G401 (cell line): ENCODE measurements at regions not wholly inside any gene's neighbourhood (a gene's known extent, or its start where the extent isn't known, plus 50 kb on each side); places are given as distances from the start of the nearest gene placed in this dataset.
"Not testable (repeated sequence)": the region's sequence is repeated elsewhere in the genome, so short reads cannot be mapped to it uniquely, and the experiment has no call there.

Experiments used
- DNase-seq: peaks from one replicate; pipeline ENCODE4 v3.0.0-alpha.2; 2015; ENCODE audit warnings: low spot score
- in situ Hi-C: cut with HindIII; loops from 2 replicates; pipeline ENCODE4 v1.10.0; 2016; ENCODE audit warnings: low sequenced_read_pairs, mixed read lengths

DNA sequence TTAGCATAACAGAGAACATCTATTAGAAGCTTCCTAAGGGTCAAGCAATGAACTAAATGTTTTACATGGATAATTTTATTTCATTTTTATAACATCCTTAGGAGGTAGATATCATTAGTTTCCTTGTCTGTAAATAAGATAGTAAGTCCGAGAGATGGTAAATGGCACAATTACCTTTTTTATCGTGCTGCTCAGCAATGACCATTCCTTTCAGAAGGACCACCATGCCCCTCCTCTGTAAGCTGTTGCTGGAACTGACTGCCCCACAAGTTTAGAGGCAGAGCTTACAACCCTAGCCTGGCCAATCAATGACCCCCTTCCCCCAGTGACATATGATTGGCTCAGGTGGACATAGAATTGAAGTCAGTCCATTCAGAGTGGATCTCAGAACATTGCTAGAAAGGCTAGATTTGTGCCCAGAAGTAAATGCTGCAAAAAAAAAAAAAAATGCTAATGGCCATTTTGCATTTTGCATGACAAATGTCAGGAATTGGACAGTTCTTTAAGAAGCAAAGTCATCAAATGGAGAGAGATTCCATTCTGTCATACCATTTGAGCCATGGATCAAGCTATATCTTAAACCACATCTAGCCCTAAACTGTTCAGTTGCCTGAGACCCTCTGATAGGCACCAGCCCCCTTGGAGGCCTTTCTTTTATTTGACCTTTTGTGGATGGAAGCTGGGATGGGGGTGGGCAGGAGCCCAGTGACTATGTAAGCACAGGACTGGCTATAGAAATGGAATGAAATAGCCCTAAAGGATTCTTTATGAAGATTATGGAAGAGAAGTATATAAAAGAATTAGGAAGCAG is 668.3 kb downstream of the UQCRFS1 start:
- DNase-seq, result no peak
- in situ Hi-C loops, result no loop called here

DNA sequence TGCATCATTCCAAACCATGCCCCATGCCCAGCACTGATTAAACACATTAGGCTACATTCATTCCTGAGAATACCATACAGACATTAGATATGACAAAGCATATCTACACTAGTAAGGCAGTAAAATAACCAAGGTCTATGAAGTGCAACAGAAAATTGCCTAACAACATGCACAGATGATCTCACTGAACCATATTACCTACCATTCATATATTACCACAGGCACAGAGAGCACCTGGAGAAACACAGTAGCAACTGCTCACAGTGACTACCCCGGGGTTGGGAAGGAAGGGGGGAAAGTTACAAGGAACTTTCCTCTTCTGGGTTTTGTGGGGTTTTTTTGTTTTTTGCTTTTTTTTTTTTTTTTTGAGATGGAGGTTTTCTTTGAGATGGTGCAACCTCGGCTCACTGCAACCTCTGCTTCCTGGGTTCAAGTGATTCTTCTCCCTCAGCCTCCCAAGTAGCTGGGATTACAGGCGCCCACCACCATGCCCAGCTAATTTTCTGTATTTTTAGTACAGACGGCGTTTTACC is 669.6 kb downstream of the UQCRFS1 start:
- no peak for DNase-seq
- in situ Hi-C loops, result no loop called here

DNA sequence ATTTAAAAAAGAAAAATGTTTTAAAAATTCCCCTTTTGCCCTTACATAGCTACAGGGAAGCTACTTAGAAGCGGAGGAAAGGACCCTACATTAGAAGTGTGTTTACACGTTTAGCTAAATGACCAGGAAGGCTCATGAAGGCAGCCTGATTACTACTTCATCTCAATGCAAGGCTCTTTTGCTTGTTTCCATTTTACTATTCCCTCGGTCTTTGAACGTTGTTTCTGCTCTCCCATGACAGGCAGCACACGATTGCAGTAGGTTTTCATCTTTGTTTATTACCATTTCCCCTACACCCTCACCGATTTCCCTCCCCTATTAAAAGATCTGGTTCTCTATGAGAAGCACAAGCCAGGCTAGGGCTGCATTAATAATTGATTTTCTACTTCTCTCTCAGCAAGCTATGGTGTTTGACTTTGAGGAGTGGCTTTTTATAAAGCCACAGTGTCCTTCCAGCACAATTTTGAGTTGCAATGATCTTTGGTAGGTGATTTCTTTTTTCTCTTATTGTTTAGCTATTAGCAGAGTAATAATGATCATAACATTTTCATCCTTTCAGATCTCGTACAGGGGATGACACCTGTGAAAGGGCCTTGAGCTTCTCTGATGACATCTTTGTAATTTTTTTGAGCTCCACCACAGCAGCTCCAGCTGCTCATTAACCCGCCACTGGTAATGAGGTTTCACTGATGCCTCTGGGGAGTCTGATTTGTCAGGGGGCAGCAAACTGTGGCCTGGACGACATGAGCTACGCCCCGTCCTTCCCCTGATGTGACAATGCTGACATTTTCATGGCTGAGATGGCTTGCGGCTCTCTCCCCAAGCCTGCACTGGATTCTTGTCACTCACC is 670.3 kb downstream of the UQCRFS1 start:
- in situ Hi-C loops, result no loop called here

DNA sequence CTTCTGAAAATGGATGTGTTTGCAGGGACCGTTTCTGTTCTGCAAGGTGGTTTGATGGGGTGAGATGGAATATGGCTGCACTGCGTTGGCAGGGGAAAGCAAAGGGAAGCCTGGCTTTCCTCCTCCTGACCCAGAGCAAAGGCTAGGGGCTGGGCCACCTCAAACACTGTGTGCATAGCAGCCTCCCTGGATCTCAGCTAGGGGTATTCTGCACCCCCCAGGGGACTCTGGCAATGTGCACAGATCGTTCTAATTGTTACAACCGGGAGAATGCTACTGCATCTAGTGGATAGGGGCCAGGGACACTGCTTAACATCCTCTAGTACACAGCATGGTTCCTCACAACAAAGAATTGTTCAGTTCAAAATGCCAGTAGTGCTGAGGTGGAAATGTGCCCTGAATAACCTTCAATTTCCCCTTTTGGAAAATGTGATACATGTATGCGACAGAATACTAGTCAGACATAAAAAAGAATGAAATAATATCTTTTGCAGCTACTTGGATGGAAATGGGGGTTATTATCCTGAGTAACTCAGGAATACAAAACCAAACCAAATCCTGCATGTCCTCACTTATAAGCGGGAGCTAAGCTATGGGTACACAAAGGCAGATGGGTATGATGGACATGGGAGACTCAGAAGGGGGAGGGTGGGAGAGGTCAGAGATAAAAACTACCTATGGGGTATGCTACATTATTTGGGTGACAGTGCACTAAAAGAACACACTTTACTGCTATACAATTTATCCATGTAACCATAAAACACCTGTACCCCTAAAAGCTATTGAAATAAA is 671.2 kb downstream of the UQCRFS1 start:
- no peak for DNase-seq
- in situ Hi-C loops, result no loop called here

More for the DNA sequence above, 670.3 kb downstream of the UQCRFS1 start:
- no peak for DNase-seq

DNA sequence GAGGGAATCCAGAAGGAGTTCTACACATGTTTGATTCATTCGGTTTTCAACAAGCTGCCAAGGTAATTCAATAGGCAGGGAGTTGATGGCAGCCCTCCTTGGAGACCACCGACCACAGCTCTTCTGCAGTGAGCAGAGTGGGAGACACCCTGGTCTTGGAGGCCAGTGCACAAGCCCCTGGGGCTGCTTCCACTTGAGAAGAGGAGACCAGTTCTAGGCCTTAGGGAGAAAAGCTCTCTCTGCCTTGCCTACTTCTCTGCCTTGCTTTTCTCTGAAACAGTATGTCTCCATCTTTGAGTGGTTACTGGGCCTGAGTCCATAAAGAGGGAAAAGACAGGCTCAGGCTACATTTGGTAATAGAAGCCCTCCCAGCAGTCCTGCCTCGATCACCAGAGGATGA is 671.9 kb downstream of the UQCRFS1 start:
- in situ Hi-C loops, result no loop called here
- DNase-seq, result no peak

DNA sequence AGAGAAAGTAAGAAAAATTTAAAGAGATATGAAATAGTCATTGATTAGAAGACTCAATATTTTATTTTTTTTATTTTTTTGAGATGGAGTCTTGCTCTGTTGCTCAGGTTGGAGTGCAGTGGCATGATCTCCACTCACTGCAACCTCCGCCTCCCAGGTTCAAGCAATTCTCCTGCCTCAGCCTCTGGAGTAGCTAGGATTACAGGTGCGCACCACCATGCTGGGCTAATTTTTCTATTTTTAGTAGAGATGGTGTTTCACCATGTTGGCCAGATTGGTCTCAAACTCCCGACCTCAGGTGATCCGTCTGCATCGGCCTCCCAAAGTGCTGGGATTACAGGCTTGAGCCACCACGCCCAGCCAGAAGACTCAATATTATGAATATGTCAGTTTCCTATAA is 672.6 kb downstream of the UQCRFS1 start:
- DNase-seq, in situ Hi-C loops: not testable (repeated sequence)

DNA sequence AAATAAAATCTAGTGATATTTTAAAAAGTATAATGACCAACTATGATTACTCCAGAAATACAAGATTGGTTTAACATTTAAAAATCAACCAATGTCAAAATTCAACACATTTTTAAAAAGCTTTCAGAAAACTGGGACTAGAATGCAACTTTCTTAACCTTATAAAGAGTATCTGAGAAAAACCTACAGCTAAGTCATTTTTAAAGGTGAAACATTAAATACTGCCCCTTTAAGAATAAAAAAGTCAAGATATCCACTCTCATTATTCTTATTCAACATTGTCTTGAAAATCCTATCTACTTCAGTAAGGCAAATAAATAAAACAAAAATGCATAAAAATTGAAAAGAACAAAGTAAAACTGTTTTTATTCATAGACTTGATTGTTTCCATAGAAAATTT is 673.2 kb downstream of the UQCRFS1 start:
- DNase-seq, result no peak
- in situ Hi-C loops, result no loop called here

DNA sequence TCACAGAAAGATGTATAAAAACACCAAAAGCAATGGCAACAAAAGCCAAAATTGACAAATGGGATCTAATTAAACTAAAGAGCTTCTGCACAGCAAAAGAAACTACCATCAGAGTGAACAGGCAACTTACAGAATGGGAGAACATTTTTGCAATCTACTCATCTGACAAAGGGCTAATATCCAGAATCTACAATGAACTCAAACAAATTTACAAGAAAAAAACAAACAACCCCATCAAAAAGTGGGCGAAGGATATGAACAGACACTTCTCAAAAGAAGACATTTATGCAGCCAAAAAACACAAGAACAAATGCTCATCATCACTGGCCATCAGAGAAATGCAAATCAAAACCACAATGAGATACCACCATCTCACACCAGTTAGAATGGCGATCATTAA is 674.4 kb downstream of the UQCRFS1 start:
- in situ Hi-C loops, DNase-seq: not testable (repeated sequence)

DNA sequence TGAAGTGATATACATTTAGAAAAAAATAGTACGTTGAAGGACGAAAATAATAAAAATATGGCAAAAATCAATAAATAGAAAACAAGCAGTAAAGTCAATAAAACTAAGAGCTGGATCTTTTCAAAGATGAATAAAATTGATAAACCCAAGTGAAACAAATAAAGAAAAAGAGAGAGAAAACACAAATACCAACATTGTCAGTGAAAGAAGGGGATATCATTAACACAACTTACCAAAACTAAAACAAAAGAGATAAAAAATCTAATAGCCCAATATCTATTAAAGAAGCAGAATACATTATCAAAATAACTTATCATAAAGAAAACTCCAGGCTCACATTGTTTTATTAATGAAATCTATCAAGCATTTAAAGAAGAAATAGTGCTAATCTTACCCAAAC is 675.1 kb downstream of the UQCRFS1 start:
- no peak for DNase-seq
- in situ Hi-C loops, result no loop called here

DNA sequence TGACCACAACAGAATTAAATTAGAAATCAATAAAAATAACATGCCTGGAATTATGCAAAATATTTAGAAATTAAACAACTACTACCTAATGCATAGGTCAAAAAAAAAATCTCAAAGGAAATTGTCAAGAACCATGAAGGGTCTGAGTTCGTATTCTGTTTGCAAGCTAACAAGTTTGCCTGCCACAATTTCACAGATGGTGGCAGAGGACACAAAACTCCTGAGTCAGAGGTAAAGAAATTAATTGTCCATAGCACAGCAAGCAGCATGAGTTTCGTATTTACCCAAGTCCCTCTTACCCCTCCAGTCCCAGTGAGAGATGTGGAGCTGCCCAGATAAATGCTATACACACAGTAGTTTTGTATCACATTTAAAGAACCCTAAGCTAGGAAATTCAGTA is 675.9 kb downstream of the UQCRFS1 start:
- in situ Hi-C loops, result no loop called here
- DNase-seq, result no peak

DNA sequence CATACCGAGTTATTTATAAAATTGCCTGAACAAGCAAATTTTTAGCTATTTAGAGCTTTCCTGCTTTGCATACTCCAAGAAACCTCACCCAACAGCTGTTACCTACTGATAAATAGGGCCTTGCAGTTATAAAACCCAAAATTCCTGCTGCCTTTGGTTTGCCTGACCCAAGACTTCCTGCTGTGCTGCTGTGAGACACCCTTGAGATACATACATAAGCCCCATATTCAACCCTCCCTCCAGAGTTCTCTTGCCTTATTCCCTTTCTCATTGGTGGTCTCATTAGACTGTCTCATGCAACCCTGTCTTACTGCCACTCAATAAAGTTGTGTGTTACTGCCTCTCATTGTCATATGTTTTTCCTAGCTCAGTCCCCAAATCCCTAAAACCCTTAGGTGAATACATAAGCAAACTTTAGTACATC is 677.6 kb downstream of the UQCRFS1 start:
- no peak for DNase-seq
- in situ Hi-C loops, result no loop called here

DNA sequence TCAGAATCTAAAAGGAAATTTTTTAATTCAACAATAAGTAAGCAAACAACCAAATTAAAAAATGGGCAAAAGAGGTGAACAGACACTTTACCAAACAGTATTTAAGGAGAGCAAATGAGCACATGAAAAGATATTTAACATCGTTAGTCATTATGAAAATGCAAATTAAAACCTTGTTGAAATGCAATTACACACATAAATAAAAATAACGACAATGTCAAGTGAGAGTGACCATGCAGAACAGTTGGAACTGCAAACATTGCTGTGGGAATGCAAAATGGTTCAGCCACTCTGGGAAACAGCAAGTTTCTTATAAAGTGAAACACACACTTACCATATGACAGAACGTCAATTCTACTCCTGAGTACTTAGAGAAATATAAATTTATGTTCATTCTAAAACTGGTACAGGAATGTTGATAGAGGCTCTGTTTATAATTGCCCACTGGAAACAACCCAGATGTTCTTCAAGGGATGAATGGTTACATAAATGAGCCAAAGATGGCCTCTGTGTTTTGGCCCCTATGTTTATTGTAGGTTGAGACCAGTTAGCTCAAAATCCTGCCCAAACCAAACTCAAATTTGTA is 678.1 kb downstream of the UQCRFS1 start:
- in situ Hi-C loops, result no loop called here
- DNase-seq, result no peak

DNA sequence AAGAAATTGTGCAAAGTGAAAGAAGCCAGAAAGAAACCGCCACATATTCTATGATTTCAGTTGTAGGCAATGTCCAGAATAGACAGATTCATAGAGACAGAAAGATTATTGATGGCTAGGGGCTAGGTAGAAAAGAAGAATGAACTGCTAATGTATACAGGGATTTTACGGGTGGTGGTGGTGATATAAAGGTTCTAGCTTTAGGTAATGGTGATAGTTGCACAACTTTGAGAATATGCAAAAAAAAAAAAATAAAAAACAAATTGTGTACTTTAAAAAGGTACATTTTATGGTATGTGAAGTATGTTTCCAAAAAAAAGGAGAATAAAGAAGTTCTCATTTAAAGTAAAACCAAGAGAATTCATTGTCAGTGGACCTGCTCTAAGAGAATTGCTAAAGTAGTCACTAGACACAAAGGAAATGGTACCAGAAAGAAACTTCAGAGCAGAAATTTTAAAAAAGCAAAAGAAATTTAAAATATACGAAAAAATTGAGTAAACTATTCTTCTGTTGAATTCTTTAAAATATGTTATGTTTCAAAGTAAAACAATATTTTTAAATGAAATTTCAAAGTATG is 680.1 kb downstream of the UQCRFS1 start:
- in situ Hi-C loops, result no loop called here
- DNase-seq, result no peak

DNA sequence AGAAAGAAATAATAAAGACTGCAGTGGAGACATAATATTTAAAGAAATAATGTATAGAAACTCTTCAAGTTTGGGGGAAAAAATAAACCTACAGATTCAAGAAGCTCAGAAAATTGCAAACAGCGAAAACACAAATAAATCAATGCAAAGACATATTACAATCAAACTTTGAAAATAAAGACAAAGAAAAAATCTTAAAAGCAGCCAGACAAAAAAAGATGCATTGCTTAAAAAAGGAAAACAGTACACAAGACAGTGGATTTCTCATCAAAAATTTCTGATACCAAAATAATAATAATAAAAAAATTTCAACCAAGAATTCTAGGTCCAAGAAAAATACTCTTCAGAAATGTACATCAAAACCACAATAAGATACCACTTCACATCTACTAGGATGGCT is 681.0 kb downstream of the UQCRFS1 start:
- no peak for DNase-seq
- in situ Hi-C loops, result no loop called here

DNA sequence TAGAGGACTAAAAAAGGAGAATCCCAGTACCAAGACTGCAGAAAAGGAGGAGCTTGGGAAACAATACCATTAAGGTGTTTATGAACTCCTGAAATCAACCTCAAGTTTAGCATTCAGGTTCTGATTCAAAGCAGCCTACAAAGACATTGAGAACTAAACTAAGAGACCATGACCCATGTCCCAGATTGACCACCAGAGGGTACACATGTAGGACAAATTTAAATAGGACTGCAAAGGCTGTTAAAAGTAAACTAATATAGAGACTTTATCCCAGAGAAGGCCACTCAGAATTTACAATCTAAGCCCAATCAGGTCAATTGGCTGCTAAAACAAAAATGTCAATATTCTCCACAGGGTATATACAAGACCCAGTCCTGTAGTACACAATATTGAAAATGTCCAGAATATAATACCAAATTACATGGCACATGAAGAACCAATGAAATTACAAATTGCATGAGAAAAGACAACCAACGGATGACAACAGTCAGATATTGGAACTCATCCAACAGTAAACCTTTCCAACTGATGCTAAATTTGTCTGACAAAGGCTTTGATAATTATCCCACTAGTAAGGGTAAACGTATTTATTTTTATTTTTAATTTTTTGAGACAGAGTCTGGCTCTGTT is 682.4 kb downstream of the UQCRFS1 start:
- no peak for DNase-seq
- in situ Hi-C loops, result no loop called here

DNA sequence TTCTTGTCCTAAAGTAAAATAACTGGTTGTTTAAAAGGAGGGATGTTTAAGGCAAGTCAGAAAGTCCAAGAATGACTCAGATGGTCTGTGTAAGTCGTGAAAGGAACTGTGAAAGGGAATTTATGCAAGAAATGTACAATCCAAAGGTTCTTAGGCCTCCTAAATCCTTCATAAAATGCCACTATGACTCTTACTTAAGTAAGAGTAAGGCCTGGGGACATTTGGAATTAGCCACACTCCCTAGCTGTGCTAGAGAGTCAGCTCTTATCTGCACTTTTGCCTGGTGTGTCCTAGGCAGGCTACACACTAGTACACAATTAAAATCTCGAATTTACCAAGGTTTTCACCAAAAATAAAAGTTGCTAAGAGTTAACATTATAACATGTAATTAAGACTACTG is 686.9 kb downstream of the UQCRFS1 start:
- no peak for DNase-seq
- in situ Hi-C loops, result no loop called here

DNA sequence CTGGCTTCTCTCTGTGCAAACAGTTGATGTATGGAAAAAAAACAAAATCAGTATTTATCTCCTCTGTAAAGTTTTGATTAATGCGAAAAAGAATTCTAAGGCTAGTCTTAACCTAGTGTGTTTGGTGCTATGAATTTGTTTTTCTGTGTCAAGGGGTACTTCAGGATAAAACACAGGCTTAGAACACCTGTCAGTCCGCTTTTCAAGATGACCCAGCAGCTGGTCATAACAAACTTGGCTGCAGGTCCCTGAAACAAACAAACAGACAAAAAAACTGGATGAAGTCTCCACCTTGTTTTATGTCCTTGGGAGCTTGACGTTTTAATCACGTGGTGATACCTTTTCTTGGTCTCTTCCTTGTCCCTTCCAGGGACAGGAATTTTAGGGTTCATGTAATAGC is 689.3 kb downstream of the UQCRFS1 start:
- no peak for DNase-seq
- in situ Hi-C loops, result no loop called here

DNA sequence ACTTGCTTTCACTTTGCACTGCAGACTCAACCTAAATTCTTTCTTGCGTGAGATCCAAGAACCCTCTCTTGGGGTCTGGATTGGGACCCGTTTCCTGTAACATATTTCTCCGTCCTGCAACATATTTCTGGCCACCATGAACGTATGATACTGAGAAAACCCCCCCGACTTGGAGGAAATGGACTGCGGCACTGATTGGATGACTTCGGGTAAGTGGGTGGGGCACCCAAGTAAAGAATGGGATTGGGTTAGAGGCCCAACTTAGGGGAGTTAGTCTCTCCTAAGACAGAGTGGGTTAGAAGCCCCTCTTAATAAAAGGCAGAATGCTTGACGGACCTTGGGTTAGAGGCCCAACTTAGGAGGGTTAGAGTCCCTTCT is 690.4 kb downstream of the UQCRFS1 start:
- no peak for DNase-seq
- in situ Hi-C loops, result no loop called here
